Hepatocyte (in vitro differentiated cells): ENCODE measurements at regions not wholly inside any gene's neighbourhood (a gene's known extent, or its start where the extent isn't known, plus 50 kb on each side); places are given as distances from the start of the nearest gene placed in this dataset.

Experiments
- DNase-seq: peaks from one replicate; pipeline ENCODE4 v3.0.0-alpha.2; 2016; ENCODE audit warnings: low spot score
- H2AFZ ChIP-seq: fragments of 200-600 bp; sonication (generic); 2 replicates; pipeline ENCODE4 v1.6.0; 2016; ENCODE audit warnings: antibody characterized with exemption, mild to moderate bottlenecking
- H3K27ac ChIP-seq: fragments of 200-600 bp; sonication (generic); 2 replicates; pipeline ENCODE4 v1.5.1; 2016; ENCODE audit warnings: mild to moderate bottlenecking
- H3K27me3 ChIP-seq: fragments of 200-600 bp; sonication (generic); 2 replicates; pipeline ENCODE4 v1.6.1; 2016
- H3K36me3 ChIP-seq: fragments of 200-600 bp; sonication (generic); replicated peaks from 2 replicates; pipeline ENCODE4 v1.5.1; 2016; ENCODE audit warnings: low read depth; ENCODE audit not compliant: insufficient read depth
- H3K4me1 ChIP-seq: fragments of 200-600 bp; sonication (generic); 2 replicates; pipeline ENCODE4 v1.5.1; 2016; ENCODE audit warnings: mild to moderate bottlenecking, moderate library complexity; ENCODE audit not compliant: insufficient read depth
- H3K4me2 ChIP-seq: fragments of 200-600 bp; sonication (generic); 2 replicates; pipeline ENCODE4 v1.6.0; 2016
- H3K4me3 ChIP-seq: fragments of 200-600 bp; sonication (generic); 2 replicates; pipeline ENCODE4 v1.5.1; 2016; ENCODE audit warnings: mild to moderate bottlenecking
- H3K79me2 ChIP-seq: fragments of 200-600 bp; sonication (generic); 2 replicates; pipeline ENCODE4 v1.6.0; 2017; ENCODE audit warnings: mild to moderate bottlenecking
- H3K9me2 ChIP-seq: fragments of 200-600 bp; sonication (generic); replicated peaks from 2 replicates; pipeline ENCODE4 v1.6.0; 2017; ENCODE audit warnings: mild to moderate bottlenecking; ENCODE audit not compliant: insufficient read depth
- H3K9me3 ChIP-seq: fragments of 200-600 bp; sonication (generic); 2 replicates; pipeline ENCODE4 v1.5.1; 2016; ENCODE audit warnings: low read depth, mild to moderate bottlenecking
- H4K20me1 ChIP-seq: fragments of 200-600 bp; sonication (generic); 2 replicates; pipeline ENCODE4 v1.6.0; 2016; ENCODE audit warnings: mild to moderate bottlenecking; ENCODE audit not compliant: insufficient read depth, poor library complexity, severe bottlenecking
- EZH2 ChIP-seq: fragments of 200-600 bp; sonication (generic); IDR thresholded peaks from 2 replicates; pipeline ENCODE4 v1.6.1; 2016; ENCODE audit warnings: antibody characterized with exemption, mild to moderate bottlenecking, borderline replicate concordance
- EZH2phosphoT487 ChIP-seq: fragments of 200-600 bp; sonication (generic); IDR thresholded peaks from one replicate; pipeline ENCODE4 v1.6.1; 2018; ENCODE audit warnings: antibody characterized with exemption, mild to moderate bottlenecking, low read depth, moderate library complexity; ENCODE audit not compliant: unreplicated experiment, severe bottlenecking
- WGBS: methylation state at CpG from one replicate; pipeline ENCODE4 v1.1.6; 2016; ENCODE audit warnings: low lambda C conversion rate; ENCODE audit errors: missing lambda C conversion rate; 5-methylcytosine and 5-hydroxymethylcytosine counted together
- TF ChIP-seq, protein P1 (sequence below): fragments of 200-600 bp; sonication (generic); IDR thresholded peaks from 2 replicates; pipeline ENCODE4 v1.5.1; 2016; ENCODE audit warnings: antibody characterized with exemption, mild to moderate bottlenecking; ENCODE audit not compliant: poor library complexity

- 90% methylated on average over 1 of the region's 1 CpG for WGBS
- Histone ChIP-seq H3K4me2 (no peak overlapping the region), H3K79me2 (no peaks in the 10 kb centered on the region), H3K27me3 (no peaks in the 10 kb centered on the region), H3K4me3 (no peak overlapping the region), H3K4me1 (no peaks in the 10 kb centered on the region), H3K9me2 (no peaks in the 10 kb centered on the region), H2AFZ (no peak overlapping the region), H3K36me3 (no peaks in the 10 kb centered on the region), H4K20me1 (no peaks in the 10 kb centered on the region), H3K9me3 (no peaks in the 10 kb centered on the region), H3K27ac (no peak overlapping the region)
- no peak for TF ChIP-seq EZH2
- TF ChIP-seq, protein P1, sequence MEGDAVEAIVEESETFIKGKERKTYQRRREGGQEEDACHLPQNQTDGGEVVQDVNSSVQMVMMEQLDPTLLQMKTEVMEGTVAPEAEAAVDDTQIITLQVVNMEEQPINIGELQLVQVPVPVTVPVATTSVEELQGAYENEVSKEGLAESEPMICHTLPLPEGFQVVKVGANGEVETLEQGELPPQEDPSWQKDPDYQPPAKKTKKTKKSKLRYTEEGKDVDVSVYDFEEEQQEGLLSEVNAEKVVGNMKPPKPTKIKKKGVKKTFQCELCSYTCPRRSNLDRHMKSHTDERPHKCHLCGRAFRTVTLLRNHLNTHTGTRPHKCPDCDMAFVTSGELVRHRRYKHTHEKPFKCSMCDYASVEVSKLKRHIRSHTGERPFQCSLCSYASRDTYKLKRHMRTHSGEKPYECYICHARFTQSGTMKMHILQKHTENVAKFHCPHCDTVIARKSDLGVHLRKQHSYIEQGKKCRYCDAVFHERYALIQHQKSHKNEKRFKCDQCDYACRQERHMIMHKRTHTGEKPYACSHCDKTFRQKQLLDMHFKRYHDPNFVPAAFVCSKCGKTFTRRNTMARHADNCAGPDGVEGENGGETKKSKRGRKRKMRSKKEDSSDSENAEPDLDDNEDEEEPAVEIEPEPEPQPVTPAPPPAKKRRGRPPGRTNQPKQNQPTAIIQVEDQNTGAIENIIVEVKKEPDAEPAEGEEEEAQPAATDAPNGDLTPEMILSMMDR: no peak
- no peak for TF ChIP-seq EZH2phosphoT487
- DNase-seq: no peak
Measured at GRCh38 chr5:4984461-4984860, 155.7 kb upstream of the ADAMTS16 start.

DNA sequence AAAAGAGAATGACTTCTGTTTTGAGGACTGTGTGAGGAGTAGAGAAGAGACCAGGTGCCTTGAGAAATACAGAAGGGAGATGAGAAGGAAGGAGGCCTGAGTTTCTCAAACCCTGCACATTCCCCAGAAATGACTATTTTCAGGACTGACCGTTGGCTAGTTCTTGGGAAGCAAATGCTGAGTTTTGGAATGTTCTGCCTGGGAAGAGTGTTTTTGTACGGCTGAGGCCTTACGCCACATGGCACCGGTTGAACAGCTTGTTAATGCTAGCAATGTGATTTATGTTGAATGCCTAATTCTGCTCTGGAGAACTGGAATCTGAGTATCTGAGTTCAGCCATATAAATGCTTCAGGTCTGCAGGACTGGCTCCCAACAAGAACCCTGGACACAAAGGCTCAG, 152.7 kb upstream of the ADAMTS16 start:
- H3K27ac ChIP-seq: no peak overlapping the region
- 92% methylated on average over 4 of the region's 4 CpGs for WGBS
- H3K9me2 ChIP-seq: no peaks in the 10 kb centered on the region
- DNase-seq: no peak
- H2AFZ ChIP-seq: no peak overlapping the region
- H3K9me3 ChIP-seq: no peaks in the 10 kb centered on the region
- H3K79me2 ChIP-seq: no peaks in the 10 kb centered on the region
- TF ChIP-seq EZH2 (no peak), EZH2phosphoT487 (no peak)
- TF ChIP-seq, protein P1: no peak
- H3K36me3 ChIP-seq: no peaks in the 10 kb centered on the region
- H4K20me1 ChIP-seq: no peaks in the 10 kb centered on the region
- no peak overlapping the region for H3K4me2 ChIP-seq
- no peaks in the 10 kb centered on the region for H3K4me1 ChIP-seq
- no peak overlapping the region for H3K4me3 ChIP-seq
- no peaks in the 10 kb centered on the region for H3K27me3 ChIP-seq

DNA sequence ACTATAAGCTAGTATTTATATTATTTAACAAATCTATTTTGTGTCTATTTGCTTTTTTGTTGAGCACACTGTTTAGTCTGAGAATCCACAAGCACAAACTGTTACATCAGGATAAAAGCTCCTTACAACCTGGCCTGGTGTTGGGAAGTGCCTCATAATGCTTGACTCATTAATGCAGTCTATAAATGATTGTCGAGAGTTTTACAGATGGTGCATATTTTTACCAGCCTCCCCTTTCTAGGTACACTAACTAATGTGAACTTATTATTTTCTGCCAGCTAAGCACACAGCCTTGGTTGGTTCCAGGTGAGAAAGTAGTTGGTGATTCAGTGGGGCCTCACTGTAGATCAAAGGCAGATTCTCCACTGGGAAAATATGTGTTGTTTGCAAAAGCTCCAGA, 151.0 kb upstream of the ADAMTS16 start:
- Histone ChIP-seq H3K36me3 (no peaks in the 10 kb centered on the region), H3K9me2 (no peaks in the 10 kb centered on the region), H3K4me1 (no peaks in the 10 kb centered on the region), H3K4me3 (no peak overlapping the region), H2AFZ (no peak overlapping the region), H3K27ac (no peak overlapping the region), H3K79me2 (no peaks in the 10 kb centered on the region), H3K9me3 (no peaks in the 10 kb centered on the region), H3K4me2 (no peak overlapping the region), H4K20me1 (no peaks in the 10 kb centered on the region), H3K27me3 (no peaks in the 10 kb centered on the region)
- DNase-seq: no peak
- 42% methylated on average over 1 of the region's 1 CpG for WGBS
- TF ChIP-seq, protein P1: no peak
- TF ChIP-seq EZH2phosphoT487 (no peak), EZH2 (no peak)

GRCh38 chr5:4990017-4990416, 150.1 kb upstream of the ADAMTS16 start:
- Histone ChIP-seq H2AFZ (no peak overlapping the region), H3K9me2 (no peaks in the 10 kb centered on the region), H3K4me3 (no peak overlapping the region), H3K79me2 (no peaks in the 10 kb centered on the region), H4K20me1 (no peaks in the 10 kb centered on the region), H3K4me2 (no peak overlapping the region), H3K4me1 (no peaks in the 10 kb centered on the region), H3K9me3 (no peaks in the 10 kb centered on the region), H3K36me3 (no peaks in the 10 kb centered on the region), H3K27ac (no peak overlapping the region), H3K27me3 (no peaks in the 10 kb centered on the region)
- DNase-seq: no peak
- TF ChIP-seq EZH2phosphoT487: no peak
- TF ChIP-seq, protein P1: no peak
- TF ChIP-seq EZH2: no peak
- WGBS: 97% methylated on average over 5 of the region's 5 CpGs
